ENCODE measurements at regions not wholly inside any gene's neighbourhood (a gene's known extent, or its start where the extent isn't known, plus 50 kb on each side); places are given as distances from the start of the nearest gene placed in this dataset.

GRCh38 chr21:26227130-26227529 lies 56.6 kb upstream of the APP start:
- Histone ChIP-seq H3K9me3 (ENCODE audit: control insufficient read depth in 1 of 2, insufficient read depth in 1 of 2, low read depth in 1 of 2, low read length in 2 of 2) (no peaks in the 10 kb centered on the region), H3K36me3 (ENCODE audit: control insufficient read depth in 1 of 2, insufficient read depth in 2 of 2, low read length in 2 of 2) (no peaks in the 10 kb centered on the region), H3K27me3 (ENCODE audit: insufficient read depth, low read length) (no peaks in the 10 kb centered on the region), H3K9ac (ENCODE audit: low read length) (no peak overlapping the region), H3K79me2 (ENCODE audit: insufficient read depth, low read length) (no peaks in the 10 kb centered on the region), H3K9me2 (ENCODE audit: insufficient read depth) (no peaks in the 10 kb centered on the region), H3K4me3 (replicated peaks in 1 of 2; ENCODE audit: low read depth in 1 of 2, low read length in 2 of 2) (no peak overlapping the region), H3K4me1 (ENCODE audit: control insufficient read depth in 1 of 2, insufficient read depth in 2 of 2, low read length in 2 of 2) (no peaks in the 10 kb centered on the region), H4K20me1 (ENCODE audit: insufficient read depth) (no peaks in the 10 kb centered on the region), H3K4me2 (ENCODE audit: low read length) (no peak overlapping the region), H2AFZ (ENCODE audit: low read depth, low read length, poor library complexity, severe bottlenecking) (no peak overlapping the region), H3K27ac (ENCODE audit: low read depth, low read length) (no peak overlapping the region)
- CTCF ChIA-PET: no interaction called here
- POLR2A ChIA-PET: no interaction called here
- no peak for TF ChIP-seq REST (IDR thresholded peaks at IDR 0.05; ENCODE audit: low read depth)
- TF ChIP-seq ATF3 (IDR thresholded peaks at IDR 0.05): no peak
- TF ChIP-seq EZH2phosphoT487 (IDR thresholded peaks at IDR 0.05; ENCODE audit: borderline replicate concordance): no peak
- TF ChIP-seq SRF (IDR thresholded peaks at IDR 0.05; ENCODE audit: low read depth): no peak
- no peak for TF ChIP-seq EZH2 (IDR thresholded peaks at IDR 0.05)
- TF ChIP-seq POLR2A (IDR thresholded peaks at IDR 0.05; ENCODE audit: borderline replicate concordance, extremely low read depth, insufficient read depth, insufficient read length): no peak
- TF ChIP-seq, protein P1, sequence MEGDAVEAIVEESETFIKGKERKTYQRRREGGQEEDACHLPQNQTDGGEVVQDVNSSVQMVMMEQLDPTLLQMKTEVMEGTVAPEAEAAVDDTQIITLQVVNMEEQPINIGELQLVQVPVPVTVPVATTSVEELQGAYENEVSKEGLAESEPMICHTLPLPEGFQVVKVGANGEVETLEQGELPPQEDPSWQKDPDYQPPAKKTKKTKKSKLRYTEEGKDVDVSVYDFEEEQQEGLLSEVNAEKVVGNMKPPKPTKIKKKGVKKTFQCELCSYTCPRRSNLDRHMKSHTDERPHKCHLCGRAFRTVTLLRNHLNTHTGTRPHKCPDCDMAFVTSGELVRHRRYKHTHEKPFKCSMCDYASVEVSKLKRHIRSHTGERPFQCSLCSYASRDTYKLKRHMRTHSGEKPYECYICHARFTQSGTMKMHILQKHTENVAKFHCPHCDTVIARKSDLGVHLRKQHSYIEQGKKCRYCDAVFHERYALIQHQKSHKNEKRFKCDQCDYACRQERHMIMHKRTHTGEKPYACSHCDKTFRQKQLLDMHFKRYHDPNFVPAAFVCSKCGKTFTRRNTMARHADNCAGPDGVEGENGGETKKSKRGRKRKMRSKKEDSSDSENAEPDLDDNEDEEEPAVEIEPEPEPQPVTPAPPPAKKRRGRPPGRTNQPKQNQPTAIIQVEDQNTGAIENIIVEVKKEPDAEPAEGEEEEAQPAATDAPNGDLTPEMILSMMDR (IDR thresholded peaks at IDR 0.05 in 2 of 3, conservative IDR thresholded peaks at IDR 0.05 in 1 of 3; ENCODE audit: borderline replicate concordance in 1 of 3, insufficient read depth in 1 of 3, low read depth in 2 of 3, low read length in 2 of 3): no peak
- no peak for TF ChIP-seq YY1 (IDR thresholded peaks at IDR 0.05; ENCODE audit: extremely low read depth, insufficient replicate concordance, low read depth, low read length)
- TF ChIP-seq JUND (IDR thresholded peaks at IDR 0.05): no peak
- no peak for TF ChIP-seq POLR2AphosphoS5 (IDR thresholded peaks at IDR 0.05; ENCODE audit: low read depth, low read length)
- no peak for TF ChIP-seq SIN3A (IDR thresholded peaks at IDR 0.05; ENCODE audit: low read depth)
- TF ChIP-seq CBX3 (IDR thresholded peaks at IDR 0.05; ENCODE audit: low read depth): no peak
- no peak for TF ChIP-seq CEBPB (IDR thresholded peaks at IDR 0.05; ENCODE audit: low read depth)
- TF ChIP-seq TCF7L2 (IDR thresholded peaks at IDR 0.05; ENCODE audit: borderline replicate concordance, extremely low read depth, insufficient read depth, insufficient read length): no peak
- TF ChIP-seq ZBTB33 (IDR thresholded peaks at IDR 0.05; ENCODE audit: extremely low read depth, insufficient replicate concordance, low read length): no peak
- TF ChIP-seq EGR1 (IDR thresholded peaks at IDR 0.05; ENCODE audit: low read depth): no peak
- TF ChIP-seq ZNF274 (IDR thresholded peaks at IDR 0.05; ENCODE audit: low read depth, low read length): no peak
- intact Hi-C loops (cut with micrococcal nuclease): no loop called here
- DNase-seq (ENCODE audit: low read depth, low spot score) (no peak), ATAC-seq (no peak)
- no TSS peak for BruUV-seq (replicated peaks)
- RAD21 ChIA-PET (ENCODE audit: low non-redundant PET in 1 of 2, low total read pairs in 2 of 2, uncharacterized antibody in 2 of 2, unreplicated experiment in 2 of 2): no interaction called here

All from HCT116 (cell line).